GM12892 (cell line): ENCODE measurements at regions not wholly inside any gene's neighbourhood (a gene's known extent, or its start where the extent isn't known, plus 50 kb on each side); places are given as distances from the start of the nearest gene placed in this dataset.

Source experiments
- POLR2A ChIP-seq: IDR thresholded peaks from 2 replicates; pipeline ENCODE4 v1.6.1; 2011; ENCODE audit warnings: low read depth, low read length, control low read depth
- TAF1 ChIP-seq: IDR thresholded peaks from 2 replicates; pipeline ENCODE4 v1.6.1; 2011; ENCODE audit warnings: low read depth, mild to moderate bottlenecking, control low read depth, low read length, borderline replicate concordance

DNA sequence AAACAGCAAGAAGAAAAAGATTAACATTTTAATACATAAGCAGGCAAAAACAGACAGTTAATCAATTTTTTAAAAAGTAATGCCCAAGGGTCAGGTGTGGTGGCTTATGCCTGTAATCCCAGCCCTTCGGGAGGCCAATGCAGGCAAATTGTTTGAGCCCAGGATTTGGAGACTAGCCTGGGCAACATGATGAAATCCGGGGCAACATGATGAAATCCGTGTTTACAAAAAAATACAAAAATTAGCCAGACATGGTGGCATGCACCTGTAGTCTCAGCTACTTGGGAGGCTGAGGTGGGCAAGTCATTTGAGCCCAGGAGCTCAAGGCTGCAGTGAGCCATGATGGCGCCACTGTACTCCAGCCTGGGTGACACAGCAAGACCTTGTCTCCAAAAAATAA lies 94.1 kb upstream of the DST start:
- TF ChIP-seq TAF1 (no peak), POLR2A (no peak)
